Gastrocnemius medialis (tissue), 4 donors: ENCODE measurements at regions not wholly inside any gene's neighbourhood (a gene's known extent, or its start where the extent isn't known, plus 50 kb on each side); places are given as distances from the start of the nearest gene placed in this dataset.
"Not testable (repeated sequence)": the region's sequence is repeated elsewhere in the genome, so short reads cannot be mapped to it uniquely, and the experiment has no call there.

ENCODE experiments used
- ATAC-seq, 2 donors: fragments of 150-250 bp; one replicate each; pipeline ENCODE4 v1.9.1; 2016
- DNase-seq, 2 donors: peaks; one replicate each; pipeline ENCODE4 v3.0.0-alpha.2; 2019
- H3K27ac ChIP-seq, 4 donors: fragments of 200-600 bp; sonication (generic); 1 replicate in 1 of 4; 2 replicates in 3 of 4; pipeline ENCODE4 v1.5.1; 2016 to 2018; ENCODE audit warnings: mild to moderate bottlenecking in 2 of 4, moderate library complexity in 1 of 4
- H3K27me3 ChIP-seq, 3 donors: fragments of 200-600 bp; sonication (generic) in 2 of 3; 1 replicate in 1 of 3; 2 replicates in 2 of 3; pipeline versions ENCODE4 v1.5.1 to v1.6.0; 2016 to 2019; ENCODE audit warnings: mild to moderate bottlenecking in 1 of 3, moderate library complexity in 1 of 3
- H3K36me3 ChIP-seq, 2 donors: fragments of 200-600 bp; sonication (generic) in 1 of 2; one replicate each; pipeline ENCODE4 v1.5.1; 2017 to 2018
- H3K4me1 ChIP-seq, 2 donors: fragments of 200-600 bp; sonication (generic) in 1 of 2; one replicate each; pipeline ENCODE4 v1.5.1; 2016 to 2017; ENCODE audit warnings: mild to moderate bottlenecking in 2 of 2
- H3K4me3 ChIP-seq, 4 donors: fragments of 200-600 bp; sonication (generic) in 3 of 4; 1 replicate in 1 of 4; 2 replicates in 3 of 4; pipeline ENCODE4 v1.5.1; 2016 to 2019; ENCODE audit warnings: mild to moderate bottlenecking in 2 of 4
- H3K9me3 ChIP-seq, 3 donors: fragments of 200-600 bp; sonication (generic) in 2 of 3; 1 replicate in 1 of 3; 2 replicates in 2 of 3; pipeline ENCODE4 v1.5.1; 2016 to 2019
- CTCF ChIP-seq, 5 experiments: fragments of 450-650 bp in 3 of 5; fragments of 200-600 bp in 2 of 5; sonication (generic) in 2 of 5; IDR thresholded peaks in 4 of 5; conservative IDR thresholded peaks in 1 of 5; 1 replicate in 4 of 5; 2 replicates in 1 of 5; pipeline ENCODE4 v1.5.1; 2016 to 2019; ENCODE audit warnings: antibody characterized with exemption in 5 of 5, mild to moderate bottlenecking in 3 of 5, moderate library complexity in 3 of 5
- POLR2A ChIP-seq, 2 donors: fragments of 450-650 bp; IDR thresholded peaks; one replicate each; pipeline ENCODE4 v1.6.1; 2017; ENCODE audit warnings: antibody characterized with exemption in 2 of 2, mild to moderate bottlenecking in 2 of 2, moderate library complexity in 2 of 2
- in situ Hi-C, 4 donors: fragments of 200-750 bp; cut with MboI; loops; one replicate each; pipeline versions ENCODE4 v1.15.0 to v1.8.0; 2017; ENCODE audit warnings: low sequenced_read_pairs in 4 of 4
- intact Hi-C: fragments of 100-400 bp; cut with DNase I; formaldehyde crosslinking; loops from one replicate; pipeline ENCODE4 v1.15.1; 2023; ENCODE audit warnings: low total_unique reads

- ATAC-seq, intact Hi-C loops, H3K27me3 ChIP-seq, H3K4me3 ChIP-seq, H3K9me3 ChIP-seq, H3K4me1 ChIP-seq, in situ Hi-C loops, DNase-seq, H3K27ac ChIP-seq, H3K36me3 ChIP-seq: not testable (repeated sequence)
Measured at GRCh38 chr1:214095896-214096295, 108.1 kb downstream of the PROX1 start.

GRCh38 chr1:214101246-214101645 is 113.5 kb downstream of the PROX1 start:
- DNase-seq, result no peak
- H3K27ac ChIP-seq, result no peak overlapping the region
- TF ChIP-seq CTCF (IDR thresholded peaks at IDR 0.05 in 4 of 5, conservative IDR thresholded peaks at IDR 0.05 in 1 of 5), result no peak
- TF ChIP-seq POLR2A (IDR thresholded peaks at IDR 0.05), result no peak
- intact Hi-C loops, result no loop called here
- no peaks in the 10 kb centered on the region for H3K9me3 ChIP-seq
- no peak overlapping the region for H3K4me3 ChIP-seq
- ATAC-seq, result no peak
- no peaks in the 10 kb centered on the region for H3K4me1 ChIP-seq
- H3K36me3 ChIP-seq, result no peaks in the 10 kb centered on the region
- in situ Hi-C loops, result no loop called here
- H3K27me3 ChIP-seq, result no peaks in the 10 kb centered on the region

- H3K36me3 ChIP-seq, result no peaks in the 10 kb centered on the region
- no peak for ATAC-seq
- intact Hi-C loops (no loop called here), in situ Hi-C loops (no loop called here)
- no peaks in the 10 kb centered on the region for H3K4me1 ChIP-seq
- TF ChIP-seq CTCF (IDR thresholded peaks at IDR 0.05 in 4 of 5, conservative IDR thresholded peaks at IDR 0.05 in 1 of 5), result no peak
- TF ChIP-seq POLR2A (IDR thresholded peaks at IDR 0.05), result no peak
- no peak for DNase-seq
- H3K27me3 ChIP-seq, result no peaks in the 10 kb centered on the region
- H3K4me3 ChIP-seq, result no peak overlapping the region
- no peaks in the 10 kb centered on the region for H3K9me3 ChIP-seq
- no peak overlapping the region for H3K27ac ChIP-seq
Measured at GRCh38 chr1:214101828-214102227, 114.1 kb downstream of the PROX1 start.

DNA sequence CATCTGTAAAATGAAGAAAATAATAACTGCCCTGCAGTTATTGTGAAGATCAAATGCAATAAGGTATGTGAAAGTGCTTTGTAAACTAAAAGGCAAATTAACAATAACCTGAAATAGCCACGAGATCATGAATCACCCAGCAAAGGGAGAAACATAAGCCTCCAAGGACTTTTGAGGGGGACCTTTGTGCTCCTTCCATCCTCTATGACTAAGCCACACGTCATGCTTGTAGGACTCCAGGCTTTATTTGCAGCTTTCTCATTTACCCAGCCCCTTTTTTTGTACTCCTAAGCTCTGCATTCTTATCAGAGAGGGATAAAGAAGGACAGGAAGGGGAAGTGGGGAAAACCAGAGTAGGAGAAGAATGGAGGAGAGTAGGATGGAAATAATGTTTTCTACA is 115.1 kb downstream of the PROX1 start:
- H3K9me3 ChIP-seq, result no peaks in the 10 kb centered on the region
- no peaks in the 10 kb centered on the region for H3K4me1 ChIP-seq
- in situ Hi-C loops, result no loop called here
- DNase-seq, result no peak
- no peaks in the 10 kb centered on the region for H3K27me3 ChIP-seq
- no peak for ATAC-seq
- H3K4me3 ChIP-seq, result no peak overlapping the region
- TF ChIP-seq POLR2A (IDR thresholded peaks at IDR 0.05) (no peak), CTCF (IDR thresholded peaks at IDR 0.05 in 4 of 5, conservative IDR thresholded peaks at IDR 0.05 in 1 of 5) (no peak)
- intact Hi-C loops, result no loop called here
- H3K36me3 ChIP-seq, result no peaks in the 10 kb centered on the region
- no peak overlapping the region for H3K27ac ChIP-seq

GRCh38 chr1:214103778-214104177 is 116.0 kb downstream of the PROX1 start:
- Histone ChIP-seq H3K36me3 (no peaks in the 10 kb centered on the region), H3K9me3 (no peaks in the 10 kb centered on the region), H3K4me1 (no peaks in the 10 kb centered on the region), H3K27ac (no peak overlapping the region), H3K27me3 (no peaks in the 10 kb centered on the region), H3K4me3 (no peak overlapping the region)
- intact Hi-C loops, result no loop called here
- in situ Hi-C loops, result no loop called here
- TF ChIP-seq POLR2A (IDR thresholded peaks at IDR 0.05) (no peak), CTCF (IDR thresholded peaks at IDR 0.05 in 4 of 5, conservative IDR thresholded peaks at IDR 0.05 in 1 of 5) (no peak)
- DNase-seq (no peak), ATAC-seq (no peak)
